Endothelial cell (in vitro differentiated cells): ENCODE measurements at regions not wholly inside any gene's neighbourhood (a gene's known extent, or its start where the extent isn't known, plus 50 kb on each side); places are given as distances from the start of the nearest gene placed in this dataset.

Source experiments
- DNase-seq: peaks from one replicate; pipeline ENCODE4 v3.0.0; 2021; ENCODE audit warnings: low spot score
- H3K27ac Mint-ChIP-seq: one replicate; pipeline ENCODE4 v1.8.0; 2021; ENCODE audit warnings: mixed read lengths, inconsistent platforms; ENCODE audit not compliant: unreplicated experiment
- H3K27me3 Mint-ChIP-seq: one replicate; pipeline ENCODE4 v1.8.0; 2021; ENCODE audit warnings: mild to moderate bottlenecking, moderate library complexity, mixed read lengths, inconsistent platforms; ENCODE audit not compliant: unreplicated experiment
- H3K36me3 Mint-ChIP-seq: one replicate; pipeline ENCODE4 v1.8.0; 2021; ENCODE audit warnings: mild to moderate bottlenecking, low read depth, mixed read lengths, inconsistent platforms; ENCODE audit not compliant: unreplicated experiment
- H3K4me1 Mint-ChIP-seq: one replicate; pipeline ENCODE4 v1.8.0; 2021; ENCODE audit warnings: mild to moderate bottlenecking, mixed read lengths, inconsistent platforms; ENCODE audit not compliant: unreplicated experiment
- H3K4me3 Mint-ChIP-seq: one replicate; pipeline ENCODE4 v1.8.0; 2021; ENCODE audit warnings: mild to moderate bottlenecking, mixed read lengths, inconsistent platforms; ENCODE audit not compliant: unreplicated experiment
- H3K9me3 Mint-ChIP-seq: one replicate; pipeline ENCODE4 v1.8.0; 2021; ENCODE audit warnings: mixed read lengths, inconsistent platforms; ENCODE audit not compliant: unreplicated experiment
- TF ChIP-seq, protein P1 (sequence below): fragments of 200-600 bp; sonication (generic); IDR thresholded peaks from one replicate; pipeline ENCODE4 v1.5.0; 2021; ENCODE audit warnings: antibody characterized with exemption; ENCODE audit not compliant: unreplicated experiment

DNA sequence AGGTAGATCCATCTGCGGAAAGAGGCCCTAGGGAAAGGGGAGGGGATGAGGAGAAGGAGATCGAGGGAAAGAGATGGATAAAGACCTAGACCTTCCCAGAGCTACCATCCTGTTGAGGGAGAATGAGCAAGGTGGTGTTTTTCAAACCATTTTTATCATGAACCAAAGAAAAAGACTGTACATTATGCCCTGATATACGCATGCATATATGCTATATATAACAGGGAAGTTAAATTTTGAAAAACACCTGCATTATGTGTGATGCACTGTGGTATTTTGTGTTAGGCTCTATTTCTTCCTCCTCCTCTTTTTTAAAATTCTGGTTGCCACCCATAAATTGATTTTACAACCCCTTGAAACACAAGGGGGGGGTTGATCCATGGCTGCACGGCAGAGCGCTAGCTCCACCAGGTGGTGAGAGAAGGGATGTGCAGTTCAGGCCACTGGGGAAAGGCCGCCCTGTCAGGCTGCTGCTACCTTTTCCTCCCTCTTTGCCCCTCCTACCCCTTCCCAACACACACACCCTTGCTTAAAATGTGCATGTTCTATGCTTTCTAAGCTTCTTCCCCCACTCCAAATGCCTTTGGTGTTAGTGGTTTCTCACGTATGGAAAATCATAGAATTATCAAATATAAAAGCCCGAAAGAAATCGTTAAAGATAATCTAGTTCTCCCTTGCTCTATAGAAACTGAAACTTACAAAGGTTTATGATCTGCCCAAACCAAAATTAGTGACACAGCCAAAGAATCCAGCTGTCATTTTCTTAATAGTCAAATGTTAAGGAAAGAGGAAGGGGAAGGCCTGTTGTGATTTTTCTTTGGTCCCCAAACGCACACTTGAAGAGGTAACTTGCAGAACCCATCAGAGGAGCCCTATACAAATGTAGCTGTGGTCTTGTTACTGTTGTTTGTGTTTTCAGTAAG is 262.0 kb upstream of the UMPS start:
- Mint-ChIP-seq H3K4me3 (no peak overlapping the region), H3K9me3 (no peaks in the 10 kb centered on the region), H3K4me1 (no peaks in the 10 kb centered on the region), H3K27me3 (peaks cover 4% of the 10 kb centered on the region), H3K27ac (no peak overlapping the region), H3K36me3 (peaks cover 14% of the 10 kb centered on the region)
- TF ChIP-seq, protein P1, sequence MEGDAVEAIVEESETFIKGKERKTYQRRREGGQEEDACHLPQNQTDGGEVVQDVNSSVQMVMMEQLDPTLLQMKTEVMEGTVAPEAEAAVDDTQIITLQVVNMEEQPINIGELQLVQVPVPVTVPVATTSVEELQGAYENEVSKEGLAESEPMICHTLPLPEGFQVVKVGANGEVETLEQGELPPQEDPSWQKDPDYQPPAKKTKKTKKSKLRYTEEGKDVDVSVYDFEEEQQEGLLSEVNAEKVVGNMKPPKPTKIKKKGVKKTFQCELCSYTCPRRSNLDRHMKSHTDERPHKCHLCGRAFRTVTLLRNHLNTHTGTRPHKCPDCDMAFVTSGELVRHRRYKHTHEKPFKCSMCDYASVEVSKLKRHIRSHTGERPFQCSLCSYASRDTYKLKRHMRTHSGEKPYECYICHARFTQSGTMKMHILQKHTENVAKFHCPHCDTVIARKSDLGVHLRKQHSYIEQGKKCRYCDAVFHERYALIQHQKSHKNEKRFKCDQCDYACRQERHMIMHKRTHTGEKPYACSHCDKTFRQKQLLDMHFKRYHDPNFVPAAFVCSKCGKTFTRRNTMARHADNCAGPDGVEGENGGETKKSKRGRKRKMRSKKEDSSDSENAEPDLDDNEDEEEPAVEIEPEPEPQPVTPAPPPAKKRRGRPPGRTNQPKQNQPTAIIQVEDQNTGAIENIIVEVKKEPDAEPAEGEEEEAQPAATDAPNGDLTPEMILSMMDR = peak; percentile 87
- DNase-seq = peak; percentile 75

- Mint-ChIP-seq H3K9me3 (no peaks in the 10 kb centered on the region), H3K27me3 (peaks cover 4% of the 10 kb centered on the region), H3K36me3 (peaks cover 10% of the 10 kb centered on the region), H3K4me1 (no peaks in the 10 kb centered on the region), H3K27ac (no peak overlapping the region), H3K4me3 (peak overlapping the region; percentile 10)
- TF ChIP-seq, protein P1 = no peak
- no peak for DNase-seq
Measured at GRCh38 chr3:124469555-124469954, 260.7 kb upstream of the UMPS start.

DNA sequence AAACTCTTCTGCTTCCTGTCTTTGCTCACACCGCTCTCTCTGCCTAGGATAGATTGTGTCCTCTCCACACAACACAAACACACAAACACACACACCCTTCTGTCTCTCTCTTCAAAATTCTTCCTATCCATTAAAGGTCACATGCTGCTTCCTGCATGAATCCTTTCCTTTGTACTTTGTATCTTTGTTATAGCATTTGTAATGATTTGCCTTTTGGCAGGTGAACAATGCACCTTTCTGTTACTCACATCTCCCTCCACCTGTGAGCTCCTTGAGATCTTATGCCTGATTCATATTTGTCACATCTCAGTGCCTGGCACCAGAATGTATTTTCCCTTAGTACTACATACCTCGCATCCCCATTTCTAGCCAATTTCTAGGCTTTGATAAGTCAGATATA is 251.4 kb upstream of the UMPS start:
- Mint-ChIP-seq H3K27ac (no peak overlapping the region), H3K27me3 (peaks cover 6% of the 10 kb centered on the region), H3K9me3 (no peaks in the 10 kb centered on the region), H3K4me3 (peak overlapping the region; percentile 1), H3K36me3 (peaks cover 36% of the 10 kb centered on the region), H3K4me1 (no peaks in the 10 kb centered on the region)
- TF ChIP-seq, protein P1 = no peak
- no peak for DNase-seq

DNA sequence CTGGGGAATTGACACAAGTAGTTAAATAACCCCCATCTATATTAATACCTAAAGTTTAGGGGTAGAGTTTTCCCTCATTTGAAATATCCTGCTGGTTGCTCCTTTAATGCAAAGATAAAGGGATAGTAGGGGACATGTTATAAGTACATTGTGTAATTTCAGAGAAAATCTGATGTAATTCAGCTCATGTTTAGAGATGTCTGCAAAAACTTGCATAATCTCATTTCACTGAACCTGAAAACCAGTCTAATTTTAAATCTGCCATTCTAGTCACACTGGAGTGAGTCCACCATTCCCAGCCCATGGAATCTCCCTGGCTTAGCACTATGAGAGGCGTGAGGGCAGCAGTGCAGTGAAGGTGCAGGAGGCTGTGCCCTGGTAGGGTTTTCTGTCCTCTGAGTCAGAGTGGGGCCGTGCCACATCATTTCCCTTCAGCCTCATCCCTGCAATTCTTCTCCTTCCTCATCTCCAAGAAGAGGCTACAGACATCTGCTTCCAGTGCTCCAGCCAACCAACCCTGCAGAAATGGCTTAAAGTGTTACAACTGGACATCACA is 246.3 kb upstream of the UMPS start:
- Mint-ChIP-seq H3K27me3 (peaks cover 8% of the 10 kb centered on the region), H3K27ac (no peak overlapping the region), H3K4me3 (no peak overlapping the region), H3K4me1 (no peaks in the 10 kb centered on the region), H3K36me3 (peaks cover 48% of the 10 kb centered on the region), H3K9me3 (no peaks in the 10 kb centered on the region)
- TF ChIP-seq, protein P1 = no peak
- no peak for DNase-seq

DNA sequence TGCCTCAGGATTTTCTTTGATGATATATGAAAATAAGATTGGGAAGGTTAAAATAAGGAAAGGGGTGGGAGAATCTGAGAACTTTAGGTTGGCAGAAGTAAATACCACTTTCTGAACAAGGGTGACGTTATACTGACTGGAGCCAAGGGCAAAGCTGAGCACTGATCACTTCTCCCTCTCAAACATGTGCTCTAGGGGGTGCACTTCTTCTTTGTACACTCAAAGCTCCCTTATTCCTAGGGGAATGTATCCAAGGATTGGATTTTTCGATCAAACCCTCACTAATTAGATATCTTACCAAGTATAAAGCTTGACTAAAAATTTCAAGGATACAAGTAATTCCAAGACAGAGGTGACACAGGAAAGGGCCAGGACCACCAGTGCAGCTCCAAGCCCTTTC is 243.9 kb upstream of the UMPS start:
- peaks cover 57% of the 10 kb centered on the region for H3K36me3 Mint-ChIP-seq
- DNase-seq = no peak
- H3K9me3 Mint-ChIP-seq = no peaks in the 10 kb centered on the region
- no peak overlapping the region for H3K4me3 Mint-ChIP-seq
- no peak overlapping the region for H3K27ac Mint-ChIP-seq
- TF ChIP-seq, protein P1 = no peak
- H3K4me1 Mint-ChIP-seq = no peaks in the 10 kb centered on the region
- H3K27me3 Mint-ChIP-seq = peaks cover 13% of the 10 kb centered on the region
